ENCODE measurements at regions not wholly inside any gene's neighbourhood (a gene's known extent, or its start where the extent isn't known, plus 50 kb on each side); places are given as distances from the start of the nearest gene placed in this dataset.

- TF ChIP-seq CTCF (IDR thresholded peaks at IDR 0.05) (no peak), POLR2A (IDR thresholded peaks at IDR 0.05) (no peak), EP300 (IDR thresholded peaks at IDR 0.05; ENCODE audit: low read depth) (no peak), POLR2AphosphoS5 (IDR thresholded peaks at IDR 0.05) (no peak)
Measured at GRCh38 chr10:56139405-56139804, 221.7 kb downstream of the ZWINT start.
